ENCODE measurements at regions not wholly inside any gene's neighbourhood (a gene's known extent, or its start where the extent isn't known, plus 50 kb on each side); places are given as distances from the start of the nearest gene placed in this dataset.

DNA sequence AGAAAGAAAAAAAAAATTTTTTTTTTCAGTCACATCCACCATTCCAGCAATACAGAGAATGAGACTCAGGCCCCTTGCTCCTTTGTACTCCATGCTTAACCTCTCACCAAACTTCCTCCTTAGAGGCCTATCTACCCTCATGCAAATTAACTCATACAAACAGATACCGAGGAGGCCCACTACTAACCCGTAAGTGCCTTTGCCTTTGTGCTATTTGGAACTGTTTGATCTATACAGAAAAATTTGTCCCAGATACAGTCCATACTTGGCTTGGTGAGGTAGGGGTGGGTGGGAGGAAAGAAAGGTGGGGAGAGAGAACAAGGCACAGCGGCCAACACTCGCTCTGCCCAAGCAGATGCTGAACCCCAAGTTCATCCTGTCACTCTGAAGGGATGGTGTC lies 87.8 kb upstream of the DUSP5 start:
- Histone ChIP-seq H3K9ac (no peak overlapping the region), H3K27ac (no peak overlapping the region)
- TF ChIP-seq, protein P1, sequence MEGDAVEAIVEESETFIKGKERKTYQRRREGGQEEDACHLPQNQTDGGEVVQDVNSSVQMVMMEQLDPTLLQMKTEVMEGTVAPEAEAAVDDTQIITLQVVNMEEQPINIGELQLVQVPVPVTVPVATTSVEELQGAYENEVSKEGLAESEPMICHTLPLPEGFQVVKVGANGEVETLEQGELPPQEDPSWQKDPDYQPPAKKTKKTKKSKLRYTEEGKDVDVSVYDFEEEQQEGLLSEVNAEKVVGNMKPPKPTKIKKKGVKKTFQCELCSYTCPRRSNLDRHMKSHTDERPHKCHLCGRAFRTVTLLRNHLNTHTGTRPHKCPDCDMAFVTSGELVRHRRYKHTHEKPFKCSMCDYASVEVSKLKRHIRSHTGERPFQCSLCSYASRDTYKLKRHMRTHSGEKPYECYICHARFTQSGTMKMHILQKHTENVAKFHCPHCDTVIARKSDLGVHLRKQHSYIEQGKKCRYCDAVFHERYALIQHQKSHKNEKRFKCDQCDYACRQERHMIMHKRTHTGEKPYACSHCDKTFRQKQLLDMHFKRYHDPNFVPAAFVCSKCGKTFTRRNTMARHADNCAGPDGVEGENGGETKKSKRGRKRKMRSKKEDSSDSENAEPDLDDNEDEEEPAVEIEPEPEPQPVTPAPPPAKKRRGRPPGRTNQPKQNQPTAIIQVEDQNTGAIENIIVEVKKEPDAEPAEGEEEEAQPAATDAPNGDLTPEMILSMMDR (IDR thresholded peaks at IDR 0.05): no peak

DNA sequence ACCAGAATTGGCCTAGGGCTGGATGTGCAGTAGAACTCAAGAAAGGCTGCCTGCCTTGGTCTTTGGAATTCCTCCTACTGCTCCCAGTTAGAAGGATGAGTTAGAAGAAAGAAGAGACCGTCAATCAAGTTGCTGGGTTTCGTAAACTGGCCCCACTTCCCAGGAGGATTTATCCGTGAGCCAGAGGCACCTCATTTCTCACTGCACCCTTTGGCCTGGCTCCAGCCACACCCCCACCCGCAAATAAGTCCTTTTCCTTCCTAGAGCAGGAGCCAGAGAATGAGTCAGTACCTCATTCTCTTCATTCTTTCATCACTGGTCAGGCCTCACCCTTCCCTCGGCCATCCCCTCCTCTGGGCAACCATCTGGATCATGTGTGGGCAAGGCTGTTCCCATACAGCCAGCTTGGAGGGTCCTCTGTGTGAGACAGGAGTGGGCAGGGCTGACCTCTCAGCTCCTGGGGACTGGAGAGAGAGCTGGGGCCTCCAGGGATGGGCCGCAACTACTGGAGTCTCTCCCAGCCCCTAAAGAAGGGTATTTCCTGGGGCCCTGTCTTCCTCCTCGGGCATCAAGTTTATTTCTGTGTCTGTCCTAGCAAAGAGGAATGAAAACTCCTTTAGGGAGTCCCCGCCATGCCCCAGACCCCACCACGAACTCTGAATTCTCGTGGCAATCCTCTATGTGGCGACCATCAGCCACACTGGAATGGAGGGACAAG lies 87.2 kb upstream of the DUSP5 start:
- H3K4me1 ChIP-seq: no peaks in the 10 kb centered on the region
- H3K36me3 ChIP-seq (ENCODE audit: control insufficient read depth, insufficient read depth, low read length): no peaks in the 10 kb centered on the region
- H2AFZ ChIP-seq: no peak overlapping the region
- H3K9ac ChIP-seq: no peak overlapping the region
- H3K4me3 ChIP-seq (ENCODE audit: low read depth, low read length): no peak overlapping the region
- no peaks in the 10 kb centered on the region for H3K79me2 ChIP-seq
- H3K27me3 ChIP-seq (ENCODE audit: control insufficient read depth, insufficient read depth, low read length): no peaks in the 10 kb centered on the region
- TF ChIP-seq, protein P1 (IDR thresholded peaks at IDR 0.05): no peak
- H3K4me2 ChIP-seq (ENCODE audit: low read length): no peak overlapping the region
- no peaks in the 10 kb centered on the region for H3K9me3 ChIP-seq (ENCODE audit: control insufficient read depth, low read length)
- no peak overlapping the region for H3K27ac ChIP-seq

More for the DNA sequence above, 87.8 kb upstream of the DUSP5 start:
- Histone ChIP-seq H3K4me2 (ENCODE audit: low read length) (no peak overlapping the region), H3K9me3 (ENCODE audit: control insufficient read depth, low read length) (no peaks in the 10 kb centered on the region), H3K79me2 (no peaks in the 10 kb centered on the region), H3K4me1 (no peaks in the 10 kb centered on the region), H3K36me3 (ENCODE audit: control insufficient read depth, insufficient read depth, low read length) (no peaks in the 10 kb centered on the region), H2AFZ (no peak overlapping the region), H3K4me3 (ENCODE audit: low read depth, low read length) (no peak overlapping the region), H3K27me3 (ENCODE audit: control insufficient read depth, insufficient read depth, low read length) (no peaks in the 10 kb centered on the region)

DNA sequence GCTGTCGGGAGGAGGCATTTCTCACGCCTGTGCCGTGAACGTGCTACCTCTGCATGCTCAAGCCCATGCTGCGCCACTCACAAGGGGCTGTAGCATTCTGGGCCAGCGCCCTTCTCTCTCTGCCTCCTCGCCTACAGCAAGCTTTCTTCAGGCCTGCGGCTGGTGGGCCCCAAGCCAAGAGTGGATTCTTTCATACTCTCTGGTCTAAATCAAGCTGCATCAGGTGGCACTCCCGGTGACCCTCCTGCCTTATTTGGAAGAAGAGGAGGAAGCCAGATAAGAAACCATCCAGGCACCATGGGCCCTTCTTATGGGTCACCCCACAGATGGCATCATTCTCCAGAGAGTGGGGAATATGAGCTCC lies 86.7 kb upstream of the DUSP5 start:
- H3K4me3 ChIP-seq (ENCODE audit: low read depth, low read length): no peak overlapping the region
- H3K36me3 ChIP-seq (ENCODE audit: control insufficient read depth, insufficient read depth, low read length): no peaks in the 10 kb centered on the region
- H3K4me2 ChIP-seq (ENCODE audit: low read length): no peak overlapping the region
- H3K27ac ChIP-seq: no peak overlapping the region
- H3K9me3 ChIP-seq (ENCODE audit: control insufficient read depth, low read length): no peaks in the 10 kb centered on the region
- no peak overlapping the region for H2AFZ ChIP-seq
- H3K27me3 ChIP-seq (ENCODE audit: control insufficient read depth, insufficient read depth, low read length): no peaks in the 10 kb centered on the region
- no peaks in the 10 kb centered on the region for H3K4me1 ChIP-seq
- TF ChIP-seq, protein P1 (IDR thresholded peaks at IDR 0.05): no peak
- no peak overlapping the region for H3K9ac ChIP-seq
- H3K79me2 ChIP-seq: no peaks in the 10 kb centered on the region

DNA sequence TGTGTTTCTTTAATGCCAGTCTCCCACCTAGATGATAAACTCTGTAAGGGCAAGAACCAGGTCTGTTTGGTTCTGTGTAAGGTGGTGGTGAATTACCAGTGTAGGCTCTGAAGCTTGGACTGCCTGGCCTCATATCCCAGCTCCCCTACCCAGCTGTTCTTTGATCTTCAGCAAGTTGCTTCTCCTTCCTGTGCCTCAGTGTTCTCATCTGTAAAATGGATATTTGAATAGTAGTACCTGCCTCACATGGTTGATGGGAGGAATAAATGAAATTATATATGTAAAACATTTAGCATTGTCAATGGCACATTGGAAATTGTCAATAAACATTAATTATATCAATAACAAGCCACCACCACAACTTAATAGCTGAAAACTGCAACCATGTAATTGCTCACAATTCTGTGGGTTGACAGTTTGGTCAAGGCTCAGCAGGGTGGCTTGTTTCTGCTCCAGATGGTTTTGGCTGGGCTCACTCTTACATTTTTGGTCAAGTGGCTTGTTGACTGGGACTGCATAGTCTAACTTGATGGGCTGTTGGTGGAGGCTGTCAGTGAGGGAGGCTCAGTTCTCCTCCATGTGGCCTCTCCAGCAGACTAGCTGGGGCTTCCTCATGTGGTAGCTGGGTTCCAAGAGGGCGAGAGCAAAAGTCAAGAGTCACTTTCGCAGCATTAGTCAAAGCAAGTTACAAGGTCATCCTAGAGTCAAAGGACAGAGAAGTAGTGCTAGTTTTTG lies 84.5 kb upstream of the DUSP5 start:
- H3K4me3 ChIP-seq (ENCODE audit: low read depth, low read length): no peak overlapping the region
- H2AFZ ChIP-seq: peak overlapping the region; percentile 7
- no peaks in the 10 kb centered on the region for H3K4me1 ChIP-seq
- H3K4me2 ChIP-seq (ENCODE audit: low read length): no peak overlapping the region
- no peaks in the 10 kb centered on the region for H3K79me2 ChIP-seq
- no peak overlapping the region for H3K27ac ChIP-seq
- H3K9me3 ChIP-seq (ENCODE audit: control insufficient read depth, low read length): no peaks in the 10 kb centered on the region
- H3K36me3 ChIP-seq (ENCODE audit: control insufficient read depth, insufficient read depth, low read length): no peaks in the 10 kb centered on the region
- no peaks in the 10 kb centered on the region for H3K27me3 ChIP-seq (ENCODE audit: control insufficient read depth, insufficient read depth, low read length)
- TF ChIP-seq, protein P1 (IDR thresholded peaks at IDR 0.05): no peak
- no peak overlapping the region for H3K9ac ChIP-seq

Measured in parathyroid adenoma (tissue), 2 donors.